ENCODE measurements at regions not wholly inside any gene's neighbourhood (a gene's known extent, or its start where the extent isn't known, plus 50 kb on each side); places are given as distances from the start of the nearest gene placed in this dataset.

GRCh38 chr10:36003688-36004087 lies 361.6 kb upstream of the FZD8 start:
- intact Hi-C loops (cut with micrococcal nuclease): loop anchor here (5.0 kb wide), 1 partner anchor 361 kb away; the partner anchor contains the start of gene FZD8
- Histone ChIP-seq H3K36me3 (ENCODE audit: control insufficient read depth, insufficient read depth, low read length) (no peaks in the 10 kb centered on the region), H4K20me1 (ENCODE audit: insufficient read depth, low read length) (no peaks in the 10 kb centered on the region), H3K79me1 (ENCODE audit: low read depth in 1 of 2, low read length in 2 of 2) (no peaks in the 10 kb centered on the region), H3K27ac (ENCODE audit: insufficient read depth, low read length) (no peak overlapping the region), H3K4me3 (ENCODE audit: insufficient read depth, low read depth, low read length) (no peak overlapping the region), H2BK5ac (ENCODE audit: low read depth, low read length, poor library complexity, severe bottlenecking) (no peak overlapping the region), H3K4ac (ENCODE audit: low read depth, low read length) (no peak overlapping the region), H3K14ac (replicated peaks; ENCODE audit: low read depth, low read length) (no peak overlapping the region), H3K9me3 (ENCODE audit: control insufficient read depth, insufficient read depth, low read length) (no peaks in the 10 kb centered on the region; the same call in 1 of the 2 replicates), H2BK20ac (ENCODE audit: low read depth, low read length) (no peak overlapping the region), H2BK15ac (ENCODE audit: low read depth, low read length) (no peak overlapping the region), H4K91ac (ENCODE audit: insufficient read depth, low read depth, low read length) (no peak overlapping the region), H3K23ac (ENCODE audit: low read depth, low read length) (no peak overlapping the region), H3K4me2 (ENCODE audit: low read depth, low read length) (no peak overlapping the region), H3K18ac (ENCODE audit: low read depth, low read length) (no peak overlapping the region), H2AK9ac (replicated peaks; ENCODE audit: low read depth, low read length, poor library complexity) (no peak overlapping the region), H3K9ac (ENCODE audit: low read depth, low read length) (no peak overlapping the region), H3K4me1 (ENCODE audit: control insufficient read depth, insufficient read depth, low read length) (no peaks in the 10 kb centered on the region), H2AK5ac (ENCODE audit: low read depth, low read length) (no peak overlapping the region), H3K9me1 (ENCODE audit: insufficient read depth, low read length) (no peaks in the 10 kb centered on the region), H3K56ac (ENCODE audit: extremely low read depth, insufficient read depth, low read length) (no peak overlapping the region), H4K8ac (ENCODE audit: low read depth in 2 of 2, low read length in 2 of 2) (no peak overlapping the region), H2AFZ (replicated peaks; ENCODE audit: low read length, poor library complexity) (no peak overlapping the region), H3K27me3 (ENCODE audit: control insufficient read depth, insufficient read depth, low read length) (no peaks in the 10 kb centered on the region; the same call in none of the 2 replicates), H2BK120ac (ENCODE audit: low read depth, low read length) (no peak overlapping the region), H4K5ac (ENCODE audit: low read depth, low read length) (no peak overlapping the region)
- ChIA-PET POLR2A (ENCODE audit: unreplicated experiment) (no interaction called here), CTCF (no interaction called here)
- DNase-seq: no peak
- in situ Hi-C loops (cut with MboI; ENCODE audit: low sequenced_read_pairs): no loop called here
- no TSS peak for BruUV-seq (replicated peaks)
- ATAC-seq (ENCODE audit: low read depth): no peak
- dilution Hi-C loops (cut with HindIII; ENCODE audit: low sequenced_read_pairs, unreplicated experiment): no loop called here
- 93% methylated on average over 3 of the region's 7 CpGs; no CpG with 5 or more reads in 1 of the 2 experiments for WGBS, 2 experiments (ENCODE audit: extremely low coverage in 2 of 2, insufficient read length in 1 of 2)
- TF ChIP-seq CTCF (conservative IDR thresholded peaks at IDR 0.05; ENCODE audit: low read depth, low read length): no peak
- TF ChIP-seq NFE2L2 (IDR thresholded peaks at IDR 0.05; ENCODE audit: low read depth, low read length): no peak
- TF ChIP-seq CEBPB (IDR thresholded peaks at IDR 0.05; ENCODE audit: low read depth, low read length): no peak
- no peak for TF ChIP-seq MXI1 (IDR thresholded peaks at IDR 0.05; ENCODE audit: borderline replicate concordance, low read depth, low read length)
- TF ChIP-seq RCOR1 (IDR thresholded peaks at IDR 0.05; ENCODE audit: insufficient replicate concordance, low read length): no peak
- TF ChIP-seq FOS (IDR thresholded peaks at IDR 0.05; ENCODE audit: low read depth, low read length): no peak

Data from IMR-90 (cell line).